Gastroesophageal sphincter (tissue), 3 donors: ENCODE measurements at regions not wholly inside any gene's neighbourhood (a gene's known extent, or its start where the extent isn't known, plus 50 kb on each side); places are given as distances from the start of the nearest gene placed in this dataset.

Source experiments
- EP300 ChIP-seq: sonication (generic); formaldehyde crosslinking; IDR thresholded peaks from one replicate; pipeline ENCODE4 v1.6.1; 2017; ENCODE audit warnings: antibody characterized with exemption, mild to moderate bottlenecking
- POLR2A ChIP-seq, 2 donors: fragments of 450-650 bp; IDR thresholded peaks; one replicate each; pipeline ENCODE4 v1.6.1; 2017; ENCODE audit warnings: antibody characterized with exemption in 2 of 2, mild to moderate bottlenecking in 2 of 2, moderate library complexity in 1 of 2
- POLR2AphosphoS5 ChIP-seq: sonication (generic); formaldehyde crosslinking; IDR thresholded peaks from one replicate; pipeline ENCODE4 v1.6.1; 2017; ENCODE audit warnings: antibody characterized with exemption
- TF ChIP-seq, protein P1 (sequence below), 4 experiments: fragments of 200-600 bp in 2 of 4; fragments of 450-650 bp in 2 of 4; sonication (generic) in 1 of 4; IDR thresholded peaks; one replicate each; pipeline ENCODE4 v1.5.1; 2017 to 2019; ENCODE audit warnings: antibody characterized with exemption in 4 of 4, mild to moderate bottlenecking in 2 of 4, moderate library complexity in 2 of 4

GRCh38 chr4:125013891-125014290, 300.9 kb upstream of the FAT4 start:
- TF ChIP-seq EP300 = no peak
- TF ChIP-seq POLR2A (IDR thresholded peaks at IDR 0.05) = no peak
- TF ChIP-seq, protein P1, sequence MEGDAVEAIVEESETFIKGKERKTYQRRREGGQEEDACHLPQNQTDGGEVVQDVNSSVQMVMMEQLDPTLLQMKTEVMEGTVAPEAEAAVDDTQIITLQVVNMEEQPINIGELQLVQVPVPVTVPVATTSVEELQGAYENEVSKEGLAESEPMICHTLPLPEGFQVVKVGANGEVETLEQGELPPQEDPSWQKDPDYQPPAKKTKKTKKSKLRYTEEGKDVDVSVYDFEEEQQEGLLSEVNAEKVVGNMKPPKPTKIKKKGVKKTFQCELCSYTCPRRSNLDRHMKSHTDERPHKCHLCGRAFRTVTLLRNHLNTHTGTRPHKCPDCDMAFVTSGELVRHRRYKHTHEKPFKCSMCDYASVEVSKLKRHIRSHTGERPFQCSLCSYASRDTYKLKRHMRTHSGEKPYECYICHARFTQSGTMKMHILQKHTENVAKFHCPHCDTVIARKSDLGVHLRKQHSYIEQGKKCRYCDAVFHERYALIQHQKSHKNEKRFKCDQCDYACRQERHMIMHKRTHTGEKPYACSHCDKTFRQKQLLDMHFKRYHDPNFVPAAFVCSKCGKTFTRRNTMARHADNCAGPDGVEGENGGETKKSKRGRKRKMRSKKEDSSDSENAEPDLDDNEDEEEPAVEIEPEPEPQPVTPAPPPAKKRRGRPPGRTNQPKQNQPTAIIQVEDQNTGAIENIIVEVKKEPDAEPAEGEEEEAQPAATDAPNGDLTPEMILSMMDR (IDR thresholded peaks at IDR 0.05) = no peak
- TF ChIP-seq POLR2AphosphoS5 = no peak
